Ishikawa (cell line): ENCODE measurements at regions not wholly inside any gene's neighbourhood (a gene's known extent, or its start where the extent isn't known, plus 50 kb on each side); places are given as distances from the start of the nearest gene placed in this dataset.

Source experiments
- CEBPB ChIP-seq: IDR thresholded peaks from 2 replicates; pipeline ENCODE4 v1.6.1; 2012
- CREB1 ChIP-seq: IDR thresholded peaks from 2 replicates; pipeline ENCODE4 v1.6.1; 2012; ENCODE audit warnings: low read depth
- EGR1 ChIP-seq: IDR thresholded peaks from 2 replicates; pipeline ENCODE4 v1.6.1; 2012
- EP300 ChIP-seq: IDR thresholded peaks from 2 replicates; pipeline ENCODE4 v1.6.1; 2012; ENCODE audit warnings: borderline replicate concordance
- FOXM1 ChIP-seq: IDR thresholded peaks from 2 replicates; pipeline ENCODE4 v1.6.1; 2012; ENCODE audit warnings: low read depth, borderline replicate concordance
- NFIC ChIP-seq: IDR thresholded peaks from 2 replicates; pipeline ENCODE4 v1.6.1; 2012
- RAD21 ChIP-seq: IDR thresholded peaks from 2 replicates; pipeline ENCODE4 v1.6.1; 2012; ENCODE audit warnings: low read depth
- TAF1 ChIP-seq: IDR thresholded peaks from 2 replicates; pipeline ENCODE4 v1.6.1; 2012; ENCODE audit warnings: low read depth, mild to moderate bottlenecking
- TCF12 ChIP-seq: IDR thresholded peaks from 2 replicates; pipeline ENCODE4 v1.6.1; 2012; ENCODE audit warnings: low read depth
- TEAD4 ChIP-seq: IDR thresholded peaks from 2 replicates; pipeline ENCODE4 v1.6.1; 2012
- YY1 ChIP-seq: IDR thresholded peaks from 2 replicates; pipeline ENCODE4 v1.6.1; 2012; ENCODE audit warnings: low read depth
- ZBTB7A ChIP-seq: IDR thresholded peaks from 2 replicates; pipeline ENCODE4 v1.6.1; 2012; ENCODE audit warnings: low read depth
- TF ChIP-seq, protein P1 (sequence below): IDR thresholded peaks from 2 replicates; pipeline ENCODE4 v1.6.1; 2012
- TF ChIP-seq, protein P2 (sequence below): IDR thresholded peaks from 2 replicates; pipeline ENCODE4 v1.6.1; 2012; ENCODE audit warnings: low read depth, mild to moderate bottlenecking
- TF ChIP-seq, protein P3 (sequence below): IDR thresholded peaks from 2 replicates; pipeline ENCODE4 v1.6.1; 2012

DNA sequence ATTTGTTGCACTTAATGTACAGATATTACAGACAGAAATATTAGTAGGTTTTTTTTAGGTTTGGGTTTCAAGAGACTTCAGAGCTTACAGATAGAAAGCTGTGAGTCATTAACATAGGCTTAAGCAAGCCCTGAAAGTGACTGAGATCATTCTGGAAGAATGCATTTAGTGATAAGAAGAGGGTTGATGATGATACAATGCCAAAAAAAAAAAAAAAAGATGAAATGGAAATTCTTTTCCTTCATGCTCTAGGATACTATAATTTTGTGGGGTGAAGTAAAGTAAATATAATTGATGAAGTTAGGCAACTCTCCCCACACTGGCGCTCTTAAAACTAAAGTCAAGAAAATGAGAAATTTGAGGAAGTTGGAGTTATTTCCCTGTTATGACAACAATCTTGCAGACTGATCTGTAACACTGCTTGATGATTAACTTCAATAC is 169.4 kb upstream of the ZNF385D start:
- no peak for TF ChIP-seq TEAD4

DNA sequence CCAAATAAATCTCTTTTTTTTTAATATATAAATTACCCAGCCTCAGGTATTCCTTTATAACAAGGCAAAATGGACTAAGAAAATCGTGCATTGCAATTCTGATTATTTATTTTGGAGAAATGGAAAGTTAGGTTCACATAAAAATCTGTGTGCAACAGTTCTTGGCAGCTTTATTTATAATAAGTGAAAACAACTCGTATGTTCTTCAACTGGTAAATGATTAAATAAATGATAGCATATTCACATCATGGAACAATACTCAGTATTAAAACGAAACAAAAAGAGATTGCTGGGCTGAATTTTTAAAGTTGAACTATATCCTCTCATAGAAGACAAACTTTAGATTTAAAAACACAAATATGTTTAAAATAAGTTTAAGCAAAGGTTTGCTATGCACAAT is 176.3 kb upstream of the ZNF385D start:
- TF ChIP-seq, protein P1, sequence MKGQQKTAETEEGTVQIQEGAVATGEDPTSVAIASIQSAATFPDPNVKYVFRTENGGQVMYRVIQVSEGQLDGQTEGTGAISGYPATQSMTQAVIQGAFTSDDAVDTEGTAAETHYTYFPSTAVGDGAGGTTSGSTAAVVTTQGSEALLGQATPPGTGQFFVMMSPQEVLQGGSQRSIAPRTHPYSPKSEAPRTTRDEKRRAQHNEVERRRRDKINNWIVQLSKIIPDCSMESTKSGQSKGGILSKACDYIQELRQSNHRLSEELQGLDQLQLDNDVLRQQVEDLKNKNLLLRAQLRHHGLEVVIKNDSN: no peak
- TF ChIP-seq, protein P2, sequence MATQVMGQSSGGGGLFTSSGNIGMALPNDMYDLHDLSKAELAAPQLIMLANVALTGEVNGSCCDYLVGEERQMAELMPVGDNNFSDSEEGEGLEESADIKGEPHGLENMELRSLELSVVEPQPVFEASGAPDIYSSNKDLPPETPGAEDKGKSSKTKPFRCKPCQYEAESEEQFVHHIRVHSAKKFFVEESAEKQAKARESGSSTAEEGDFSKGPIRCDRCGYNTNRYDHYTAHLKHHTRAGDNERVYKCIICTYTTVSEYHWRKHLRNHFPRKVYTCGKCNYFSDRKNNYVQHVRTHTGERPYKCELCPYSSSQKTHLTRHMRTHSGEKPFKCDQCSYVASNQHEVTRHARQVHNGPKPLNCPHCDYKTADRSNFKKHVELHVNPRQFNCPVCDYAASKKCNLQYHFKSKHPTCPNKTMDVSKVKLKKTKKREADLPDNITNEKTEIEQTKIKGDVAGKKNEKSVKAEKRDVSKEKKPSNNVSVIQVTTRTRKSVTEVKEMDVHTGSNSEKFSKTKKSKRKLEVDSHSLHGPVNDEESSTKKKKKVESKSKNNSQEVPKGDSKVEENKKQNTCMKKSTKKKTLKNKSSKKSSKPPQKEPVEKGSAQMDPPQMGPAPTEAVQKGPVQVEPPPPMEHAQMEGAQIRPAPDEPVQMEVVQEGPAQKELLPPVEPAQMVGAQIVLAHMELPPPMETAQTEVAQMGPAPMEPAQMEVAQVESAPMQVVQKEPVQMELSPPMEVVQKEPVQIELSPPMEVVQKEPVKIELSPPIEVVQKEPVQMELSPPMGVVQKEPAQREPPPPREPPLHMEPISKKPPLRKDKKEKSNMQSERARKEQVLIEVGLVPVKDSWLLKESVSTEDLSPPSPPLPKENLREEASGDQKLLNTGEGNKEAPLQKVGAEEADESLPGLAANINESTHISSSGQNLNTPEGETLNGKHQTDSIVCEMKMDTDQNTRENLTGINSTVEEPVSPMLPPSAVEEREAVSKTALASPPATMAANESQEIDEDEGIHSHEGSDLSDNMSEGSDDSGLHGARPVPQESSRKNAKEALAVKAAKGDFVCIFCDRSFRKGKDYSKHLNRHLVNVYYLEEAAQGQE: no peak
- TF ChIP-seq TAF1 (no peak), EGR1 (no peak), FOXM1 (no peak), TEAD4 (no peak), RAD21 (no peak), NFIC (no peak), TCF12 (no peak)

DNA sequence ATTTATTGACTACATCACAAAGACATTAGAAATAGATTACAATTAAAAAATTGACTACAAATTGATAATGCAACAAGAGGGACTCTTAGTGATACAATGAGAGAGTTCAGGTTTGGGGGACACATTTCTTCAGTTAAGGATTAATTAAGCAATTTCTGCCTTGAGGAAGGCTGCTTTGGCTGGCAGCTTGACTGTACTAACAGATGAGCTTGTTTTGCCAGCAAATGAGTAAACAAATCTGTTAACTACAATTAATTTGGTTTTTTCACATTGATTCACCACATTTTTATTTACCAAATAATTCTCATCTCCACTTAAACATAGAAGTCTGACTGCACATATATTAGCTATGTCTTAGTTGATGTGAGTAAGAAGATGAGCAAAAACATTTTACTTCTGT is 183.6 kb upstream of the ZNF385D start:
- TF ChIP-seq FOXM1: no peak
- TF ChIP-seq ZBTB7A: no peak
- TF ChIP-seq, protein P1: no peak
- no peak for TF ChIP-seq TCF12
- no peak for TF ChIP-seq EGR1
- TF ChIP-seq, protein P2: no peak
- TF ChIP-seq, protein P3, sequence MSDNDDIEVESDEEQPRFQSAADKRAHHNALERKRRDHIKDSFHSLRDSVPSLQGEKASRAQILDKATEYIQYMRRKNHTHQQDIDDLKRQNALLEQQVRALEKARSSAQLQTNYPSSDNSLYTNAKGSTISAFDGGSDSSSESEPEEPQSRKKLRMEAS: no peak
- no peak for TF ChIP-seq NFIC
- no peak for TF ChIP-seq EP300
- TF ChIP-seq TAF1: no peak
- no peak for TF ChIP-seq YY1
- TF ChIP-seq RAD21: no peak
- no peak for TF ChIP-seq TEAD4
- TF ChIP-seq CREB1: no peak
- no peak for TF ChIP-seq CEBPB

DNA sequence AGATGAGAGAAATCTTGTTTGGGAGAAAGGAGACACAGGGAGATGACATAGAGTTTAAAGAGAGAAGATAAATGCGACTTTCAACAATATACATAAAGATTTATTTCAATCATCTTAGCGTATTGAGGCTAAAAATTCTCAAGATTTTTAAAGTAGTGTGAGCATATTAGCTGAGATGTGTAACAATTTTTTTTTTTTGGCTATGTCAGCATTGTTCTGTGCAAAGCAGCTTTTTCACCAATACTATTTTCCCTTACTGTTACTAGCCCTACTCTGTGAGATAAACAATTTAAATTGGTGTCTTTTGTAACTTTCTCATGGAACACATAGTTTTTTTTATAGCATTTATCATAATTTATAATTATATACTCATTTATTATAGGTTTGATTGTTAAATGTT is 185.2 kb upstream of the ZNF385D start:
- TF ChIP-seq TAF1 (no peak), ZBTB7A (no peak), RAD21 (no peak), FOXM1 (no peak), CEBPB (no peak), TCF12 (no peak), YY1 (no peak)
- TF ChIP-seq, protein P2: no peak
- TF ChIP-seq, protein P3: no peak

DNA sequence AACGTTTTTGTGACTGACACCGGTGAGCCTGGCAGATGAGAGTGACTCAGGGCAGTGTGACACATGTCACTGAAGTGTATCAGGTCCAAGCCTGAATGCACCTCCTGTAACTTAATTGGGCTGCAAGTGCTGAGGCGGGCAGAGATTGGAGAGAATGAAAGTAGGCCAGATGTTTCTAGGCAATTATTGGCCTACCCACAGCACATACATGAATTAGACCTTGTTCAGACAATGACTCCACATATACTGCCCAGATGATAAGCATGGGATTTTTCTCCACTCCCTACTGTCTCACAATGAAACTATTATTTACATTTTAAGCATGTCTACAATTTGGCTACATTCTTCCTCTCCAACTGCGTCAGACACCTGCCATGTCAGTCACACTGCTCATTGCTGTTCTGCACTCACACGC is 187.3 kb upstream of the ZNF385D start:
- no peak for TF ChIP-seq CREB1

DNA sequence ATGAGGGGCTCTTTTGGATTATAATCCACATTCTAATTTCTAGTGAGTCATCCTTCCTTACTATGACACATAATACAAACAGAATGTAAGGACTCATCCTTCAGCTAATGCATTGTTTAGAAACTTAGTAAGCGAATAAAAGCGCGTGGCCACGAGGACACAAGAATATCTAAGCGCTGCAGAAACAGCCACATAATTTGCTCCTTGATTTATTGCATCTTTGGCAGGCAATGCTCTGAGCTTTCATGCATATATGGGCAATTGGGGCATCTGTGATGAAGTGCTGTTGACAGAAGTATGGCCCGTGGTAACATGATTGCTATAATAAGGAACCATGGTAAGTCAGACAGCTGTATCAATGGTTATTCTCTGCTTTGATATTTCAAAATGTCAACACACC is 191.3 kb upstream of the ZNF385D start:
- TF ChIP-seq EP300 (no peak), TEAD4 (no peak), ZBTB7A (no peak), CREB1 (no peak), FOXM1 (no peak), YY1 (no peak), TCF12 (no peak), CEBPB (no peak), RAD21 (no peak), EGR1 (no peak), TAF1 (no peak), NFIC (no peak)
- TF ChIP-seq, protein P1: no peak
- TF ChIP-seq, protein P2: no peak
- TF ChIP-seq, protein P3: no peak
